Activated CD8-positive, alpha-beta memory T cell treated with anti-CD3 and anti-CD28 coated beads, Interleukin-2, amount 50 U/mL, for 4 hours (primary cell): ENCODE measurements at regions not wholly inside any gene's neighbourhood (a gene's known extent, or its start where the extent isn't known, plus 50 kb on each side); places are given as distances from the start of the nearest gene placed in this dataset.

Experiments
- DNase-seq: peaks from one replicate; pipeline ENCODE4 v3.0.0-alpha.2; 2020

GRCh38 chr3:13714251-13714916 lies 165.5 kb downstream of the FBLN2 start:
- peak; percentile 4 for DNase-seq

- DNase-seq, result peak; percentile 5
Measured at GRCh38 chr3:13713396-13713795, 164.5 kb downstream of the FBLN2 start.

GRCh38 chr3:13712682-13713180 lies 163.8 kb downstream of the FBLN2 start:
- no peak for DNase-seq

- no peak for DNase-seq
Measured at GRCh38 chr3:13711911-13712650, 163.2 kb downstream of the FBLN2 start.

GRCh38 chr3:13710251-13710650 lies 161.3 kb downstream of the FBLN2 start:
- DNase-seq, result no peak

GRCh38 chr3:13709706-13710105 lies 160.8 kb downstream of the FBLN2 start:
- no peak for DNase-seq

GRCh38 chr3:13708871-13709595 lies 160.1 kb downstream of the FBLN2 start:
- no peak for DNase-seq

- DNase-seq, result peak; percentile 10
Measured at GRCh38 chr3:13708301-13708700, 159.4 kb downstream of the FBLN2 start.

- no peak for DNase-seq
Measured at GRCh38 chr3:13707456-13707855, 158.5 kb downstream of the FBLN2 start.

GRCh38 chr3:13706886-13707285 lies 158.0 kb downstream of the FBLN2 start:
- DNase-seq, result peak; percentile 2

GRCh38 chr3:13706451-13706850 lies 157.5 kb downstream of the FBLN2 start:
- peak; percentile 9 for DNase-seq

- no peak for DNase-seq
Measured at GRCh38 chr3:13705702-13706280, 156.9 kb downstream of the FBLN2 start.

- DNase-seq, result peak; percentile 1
Measured at GRCh38 chr3:13705051-13705450, 156.1 kb downstream of the FBLN2 start.

- no peak for DNase-seq
Measured at GRCh38 chr3:13704174-13704573, 155.2 kb downstream of the FBLN2 start.

GRCh38 chr3:13703071-13703470 lies 154.1 kb downstream of the FBLN2 start:
- no peak for DNase-seq

GRCh38 chr3:13702286-13702685 lies 153.4 kb downstream of the FBLN2 start:
- peak; percentile 1 for DNase-seq

- no peak for DNase-seq
Measured at GRCh38 chr3:13700889-13701288, 152.0 kb downstream of the FBLN2 start.

GRCh38 chr3:13700362-13700761 lies 151.4 kb downstream of the FBLN2 start:
- DNase-seq, result no peak

- DNase-seq, result no peak
Measured at GRCh38 chr3:13696699-13697098, 147.8 kb downstream of the FBLN2 start.

GRCh38 chr3:13693441-13693840 lies 144.5 kb downstream of the FBLN2 start:
- DNase-seq, result no peak

- no peak for DNase-seq
Measured at GRCh38 chr3:13690636-13691035, 141.7 kb downstream of the FBLN2 start.

GRCh38 chr3:13689373-13690260 lies 140.7 kb downstream of the FBLN2 start:
- no peak for DNase-seq
